ENCODE measurements at regions not wholly inside any gene's neighbourhood (a gene's known extent, or its start where the extent isn't known, plus 50 kb on each side); places are given as distances from the start of the nearest gene placed in this dataset.

- ChIA-PET POLR2A (no interaction called here), CTCF (ENCODE audit: unreplicated experiment) (no interaction called here)
- no peak for TF ChIP-seq EZH2phosphoT487 (IDR thresholded peaks at IDR 0.05; ENCODE audit: borderline replicate concordance, low read depth, low read length)
- TF ChIP-seq CTCF (conservative IDR thresholded peaks at IDR 0.05; ENCODE audit: low read length): no peak
- Histone ChIP-seq H3K4me1 (ENCODE audit: insufficient read depth, low read length, poor library complexity, severe bottlenecking) (no peaks in the 10 kb centered on the region), H3K9me2 (ENCODE audit: insufficient read depth, low read length) (no peaks in the 10 kb centered on the region), H3K4me3 (ENCODE audit: low read depth, low read length, poor library complexity, severe bottlenecking) (no peak overlapping the region), H3K27ac (ENCODE audit: low read depth, low read length, poor library complexity, severe bottlenecking) (no peak overlapping the region), H2AFZ (ENCODE audit: low read length) (no peak overlapping the region), H3K79me2 (ENCODE audit: insufficient read depth, low read depth, low read length) (no peaks in the 10 kb centered on the region), H3K36me3 (ENCODE audit: insufficient read depth, low read length) (no peaks in the 10 kb centered on the region), H4K20me1 (ENCODE audit: insufficient read depth, low read length) (no peaks in the 10 kb centered on the region), H3K4me2 (ENCODE audit: low read length) (no peak overlapping the region), H3K9me3 (ENCODE audit: low read length) (no peaks in the 10 kb centered on the region)
- intact Hi-C loops (cut with micrococcal nuclease; ENCODE audit: unreplicated experiment): no loop called here
- no TSS peak for BruUV-seq (replicated peaks)
- no peak for DNase-seq (ENCODE audit: low spot score)
Measured at GRCh38 chr1:65558215-65558614, 137.7 kb downstream of the LEPR start.

DNA sequence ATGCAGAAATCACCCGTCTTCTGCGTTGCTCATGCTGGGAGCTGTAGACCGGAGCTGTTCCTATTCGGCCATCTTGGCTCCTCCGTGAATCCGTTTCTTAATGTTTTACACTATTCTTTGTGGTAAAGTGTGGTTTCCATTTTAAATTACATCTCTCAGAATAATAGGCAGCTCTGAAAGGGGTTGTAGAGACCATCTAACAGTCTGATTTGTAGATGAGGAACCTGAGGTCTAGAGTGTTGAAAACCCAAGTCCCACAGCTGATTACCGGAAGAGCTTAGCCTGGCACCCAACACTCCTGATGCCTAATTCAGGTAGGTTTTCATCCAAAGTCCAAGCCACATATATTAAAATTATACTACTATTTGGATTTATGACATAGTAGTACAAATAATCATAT lies 144.0 kb downstream of the LEPR start:
- Histone ChIP-seq H3K9me2 (ENCODE audit: insufficient read depth, low read length) (no peaks in the 10 kb centered on the region), H3K79me2 (ENCODE audit: insufficient read depth, low read depth, low read length) (no peaks in the 10 kb centered on the region), H4K20me1 (ENCODE audit: insufficient read depth, low read length) (no peaks in the 10 kb centered on the region), H3K9me3 (ENCODE audit: low read length) (no peaks in the 10 kb centered on the region), H3K4me1 (ENCODE audit: insufficient read depth, low read length, poor library complexity, severe bottlenecking) (no peaks in the 10 kb centered on the region), H3K4me3 (ENCODE audit: low read depth, low read length, poor library complexity, severe bottlenecking) (no peak overlapping the region), H3K27ac (ENCODE audit: low read depth, low read length, poor library complexity, severe bottlenecking) (no peak overlapping the region), H2AFZ (ENCODE audit: low read length) (no peak overlapping the region), H3K36me3 (ENCODE audit: insufficient read depth, low read length) (no peaks in the 10 kb centered on the region), H3K4me2 (ENCODE audit: low read length) (no peak overlapping the region)
- POLR2A ChIA-PET: no interaction called here
- intact Hi-C loops (cut with micrococcal nuclease; ENCODE audit: unreplicated experiment): no loop called here
- no peak for DNase-seq (ENCODE audit: low spot score)
- no peak for TF ChIP-seq CTCF (conservative IDR thresholded peaks at IDR 0.05; ENCODE audit: low read length)
- TF ChIP-seq EZH2phosphoT487 (IDR thresholded peaks at IDR 0.05; ENCODE audit: borderline replicate concordance, low read depth, low read length): no peak
- CTCF ChIA-PET (ENCODE audit: unreplicated experiment): no interaction called here
- no TSS peak for BruUV-seq (replicated peaks)

DNA sequence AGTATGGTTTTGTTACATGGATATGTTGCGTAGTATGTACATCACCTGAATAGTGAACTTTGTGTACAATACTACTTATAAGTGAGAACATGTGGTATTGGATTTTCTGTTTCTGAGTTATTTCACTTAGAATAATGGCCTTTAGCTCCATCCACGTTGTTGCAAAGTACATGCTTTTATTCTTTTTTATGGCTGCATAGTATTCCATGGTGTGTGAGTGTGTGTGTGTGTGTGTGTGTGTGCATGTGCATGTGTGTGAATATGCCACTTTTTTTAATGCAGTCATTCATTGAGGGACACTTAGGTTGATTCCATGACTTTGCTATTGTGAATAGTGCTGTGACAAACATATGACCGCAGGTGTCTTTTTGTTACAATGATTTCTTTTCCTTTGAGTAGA lies 147.8 kb downstream of the LEPR start:
- ChIA-PET POLR2A (no interaction called here), CTCF (ENCODE audit: unreplicated experiment) (no interaction called here)
- H3K4me2 ChIP-seq (ENCODE audit: low read length): no peak overlapping the region
- H2AFZ ChIP-seq (ENCODE audit: low read length): no peak overlapping the region
- TF ChIP-seq EZH2phosphoT487 (IDR thresholded peaks at IDR 0.05; ENCODE audit: borderline replicate concordance, low read depth, low read length) (no peak), CTCF (conservative IDR thresholded peaks at IDR 0.05; ENCODE audit: low read length) (no peak)
- H3K4me3 ChIP-seq (ENCODE audit: low read depth, low read length, poor library complexity, severe bottlenecking): no peak overlapping the region
- H3K4me1 ChIP-seq (ENCODE audit: insufficient read depth, low read length, poor library complexity, severe bottlenecking): no peaks in the 10 kb centered on the region
- no peaks in the 10 kb centered on the region for H3K79me2 ChIP-seq (ENCODE audit: insufficient read depth, low read depth, low read length)
- H4K20me1 ChIP-seq (ENCODE audit: insufficient read depth, low read length): no peaks in the 10 kb centered on the region
- H3K9me2 ChIP-seq (ENCODE audit: insufficient read depth, low read length): no peaks in the 10 kb centered on the region
- BruUV-seq (replicated peaks): no TSS peak
- no peaks in the 10 kb centered on the region for H3K36me3 ChIP-seq (ENCODE audit: insufficient read depth, low read length)
- H3K27ac ChIP-seq (ENCODE audit: low read depth, low read length, poor library complexity, severe bottlenecking): no peak overlapping the region
- DNase-seq (ENCODE audit: low spot score): no peak
- no peaks in the 10 kb centered on the region for H3K9me3 ChIP-seq (ENCODE audit: low read length)
- intact Hi-C loops (cut with micrococcal nuclease; ENCODE audit: unreplicated experiment): no loop called here
